ENCODE measurements at regions not wholly inside any gene's neighbourhood (a gene's known extent, or its start where the extent isn't known, plus 50 kb on each side); places are given as distances from the start of the nearest gene placed in this dataset.

DNA sequence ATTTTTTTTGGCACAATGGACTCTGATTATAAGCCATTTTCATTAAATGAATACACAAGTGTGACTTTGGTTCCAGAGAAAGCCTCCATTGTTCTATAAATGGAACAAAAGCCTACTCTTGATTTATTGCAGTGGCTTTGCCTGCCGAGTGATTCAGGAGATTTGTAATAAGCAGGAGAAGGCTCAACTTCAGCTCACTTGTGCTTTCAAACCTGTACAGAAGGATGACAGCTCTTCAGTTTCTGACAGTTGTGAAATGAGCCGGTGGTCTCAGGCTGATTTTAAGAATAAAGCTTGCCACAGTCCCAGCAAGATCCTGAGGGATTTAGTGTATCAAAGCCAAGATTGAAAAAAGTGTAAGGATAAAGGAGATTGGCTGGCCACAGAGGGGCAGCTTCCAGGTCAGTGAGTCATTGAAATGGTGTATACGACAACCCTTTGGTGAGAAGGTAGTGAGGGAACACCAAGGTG, 438.8 kb upstream of the TGFBR2 start:
- peak in 1 of 3 donors; percentile 45 for DNase-seq

DNA sequence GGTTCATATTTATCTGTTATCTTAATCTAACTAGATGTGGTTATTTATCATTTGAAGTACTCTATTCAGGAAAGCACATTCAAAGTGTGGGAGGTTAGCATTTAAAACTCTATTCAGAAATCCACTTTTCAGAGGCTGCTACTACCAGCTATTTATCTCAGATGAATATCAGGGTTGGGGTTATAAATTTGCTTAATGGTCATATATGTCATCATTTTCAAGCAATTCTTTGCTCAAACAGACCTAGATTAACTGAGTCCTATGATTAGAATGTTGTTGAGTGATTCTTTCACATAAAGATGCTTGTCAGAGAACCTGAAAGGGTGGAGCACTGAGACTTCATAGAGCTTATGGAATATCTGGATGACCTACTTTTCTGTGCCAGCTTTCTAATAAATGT, 436.9 kb upstream of the TGFBR2 start:
- DNase-seq, result no peak

DNA sequence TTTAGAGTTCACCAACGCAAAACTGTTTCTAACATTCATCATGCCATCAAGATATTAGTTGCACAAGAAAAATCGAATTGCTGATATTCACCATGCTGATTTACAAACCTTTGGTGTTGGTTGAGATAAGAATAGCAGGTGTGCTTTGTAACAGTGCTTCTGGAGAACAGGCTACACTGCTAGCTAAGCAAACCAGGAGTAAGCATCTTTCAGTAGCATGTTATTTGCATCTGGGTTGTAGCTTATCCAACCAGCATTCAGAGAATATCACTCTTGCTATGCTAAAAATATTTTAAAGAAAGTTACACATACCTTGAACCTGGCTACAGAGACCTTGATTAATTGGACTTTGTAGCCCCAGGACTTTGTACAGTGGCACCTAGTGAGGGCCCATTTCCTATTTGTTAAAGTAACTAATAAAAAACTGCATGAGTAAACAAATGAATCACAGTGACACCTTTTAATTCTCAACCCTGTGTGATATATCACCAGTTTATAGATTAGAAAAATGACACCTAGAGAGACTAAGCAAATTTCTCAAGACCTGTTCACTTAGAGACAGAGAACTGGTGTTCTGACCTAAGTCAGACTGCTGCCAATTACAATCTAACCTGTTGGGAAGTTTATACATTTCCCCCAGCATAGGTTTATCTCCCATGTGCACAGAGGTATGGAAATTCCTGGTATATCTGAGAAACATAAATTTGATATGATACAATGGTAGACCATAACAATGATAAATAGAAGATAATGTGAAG, 435.5 kb upstream of the TGFBR2 start:
- no peak for DNase-seq

GRCh38 chr3:30174357-30174756, 432.0 kb upstream of the TGFBR2 start:
- no peak for DNase-seq

GRCh38 chr3:30180310-30181177, 425.9 kb upstream of the TGFBR2 start:
- DNase-seq, result peak in 1 of 3 donors; percentile 44

GRCh38 chr3:30181178-30181465, 425.3 kb upstream of the TGFBR2 start:
- DNase-seq, result no peak

GRCh38 chr3:30181581-30181980, 424.8 kb upstream of the TGFBR2 start:
- DNase-seq, result peak in 1 of 3 donors; percentile 45

DNA sequence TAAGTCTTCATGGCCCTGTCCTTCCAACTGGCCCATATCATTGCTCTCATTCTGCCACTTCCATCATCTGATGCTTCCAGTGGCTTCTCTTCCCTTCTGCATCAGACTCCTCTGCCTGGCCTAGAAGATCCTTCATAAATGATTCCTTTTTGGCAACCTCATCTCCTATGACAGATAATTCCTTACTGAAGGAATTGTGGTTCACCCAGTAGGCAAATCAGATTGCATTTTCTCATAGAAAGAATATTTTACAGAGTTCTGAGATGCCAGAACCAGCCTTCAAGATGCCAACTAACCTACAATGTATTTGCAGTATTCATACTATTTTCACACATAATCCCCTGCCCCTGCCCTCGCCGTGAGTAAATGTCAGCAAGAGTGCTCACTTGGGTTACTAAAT, 423.0 kb upstream of the TGFBR2 start:
- DNase-seq, result no peak

GRCh38 chr3:30184091-30184810, 422.1 kb upstream of the TGFBR2 start:
- no peak for DNase-seq

DNA sequence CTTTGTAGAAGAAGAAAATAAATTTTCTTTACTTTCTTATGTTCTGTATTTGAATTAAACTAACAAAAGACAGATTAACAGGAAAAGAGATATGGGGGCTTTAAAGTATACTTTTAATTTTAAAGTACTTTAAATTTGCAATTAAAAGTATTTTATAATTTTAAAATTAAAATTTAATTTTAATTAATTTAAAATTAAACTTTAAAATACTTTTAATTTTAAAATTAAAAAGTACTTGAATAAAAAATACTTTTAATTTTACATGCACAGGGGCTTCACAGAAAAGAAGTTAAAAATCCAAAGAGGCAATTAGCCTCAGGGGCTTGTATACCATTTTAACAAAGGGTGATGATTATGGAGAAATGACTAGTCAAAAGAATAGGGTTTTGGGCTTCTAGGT, 420.5 kb upstream of the TGFBR2 start:
- DNase-seq, result no peak

DNA sequence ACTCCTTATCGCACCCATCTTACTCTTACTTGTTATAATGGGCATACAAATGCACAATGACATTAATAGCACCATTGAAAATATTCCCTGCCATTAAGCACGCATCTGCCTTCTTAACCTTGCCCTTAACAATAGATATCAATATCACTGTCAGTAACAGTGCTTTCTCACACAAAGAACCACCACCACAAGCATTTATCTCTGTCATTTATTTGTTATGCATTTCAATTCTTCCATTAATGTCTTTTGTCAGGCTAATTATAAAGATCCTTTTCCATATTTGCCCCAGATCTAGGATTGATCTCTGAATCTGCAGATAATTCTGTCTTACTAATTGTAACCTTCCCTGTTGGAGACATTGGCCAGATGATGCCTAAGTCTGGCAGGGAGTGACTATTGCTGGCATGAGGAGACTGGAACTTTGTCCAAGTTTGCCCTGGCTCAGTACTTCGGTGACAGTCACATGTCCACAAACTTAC, 419.6 kb upstream of the TGFBR2 start:
- no peak for DNase-seq

- no peak for DNase-seq
These were observed 419.0 kb upstream of the TGFBR2 start for GRCh38 chr3:30187366-30187765.

- peak in 1 of 3 donors; percentile 55 for DNase-seq
These were observed 417.7 kb upstream of the TGFBR2 start for GRCh38 chr3:30188713-30189112.

GRCh38 chr3:30189900-30190299, 416.5 kb upstream of the TGFBR2 start:
- DNase-seq, result peak; percentile 75 to 88 (median 83)

- DNase-seq, result no peak
These were observed 412.8 kb upstream of the TGFBR2 start for GRCh38 chr3:30193625-30194044.

GRCh38 chr3:30195352-30195751, 411.0 kb upstream of the TGFBR2 start:
- no peak for DNase-seq

DNA sequence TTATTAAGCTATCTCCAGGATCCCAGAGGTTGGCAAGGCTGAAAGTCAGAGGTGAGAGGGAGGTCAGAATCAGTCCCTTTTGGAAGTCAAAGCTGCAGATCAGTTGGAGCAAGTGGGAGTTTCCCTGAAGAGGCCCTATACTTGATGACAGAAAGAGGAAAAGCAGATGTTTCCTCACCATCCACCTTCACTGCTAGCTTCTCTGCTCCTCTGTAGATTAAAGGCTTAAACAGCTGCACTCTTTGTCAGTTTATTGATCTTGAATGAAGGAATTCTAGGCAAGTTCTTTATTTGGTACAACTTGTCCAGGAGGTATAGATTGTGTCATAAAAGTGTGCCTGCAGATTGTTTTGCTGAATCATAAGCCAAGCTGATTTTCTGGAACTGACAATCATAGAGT, 408.2 kb upstream of the TGFBR2 start:
- DNase-seq, result peak in 1 of 3 donors; percentile 63

- peak; percentile 74 to 89 (median 83) for DNase-seq
These were observed 407.2 kb upstream of the TGFBR2 start for GRCh38 chr3:30199096-30199759.

DNA sequence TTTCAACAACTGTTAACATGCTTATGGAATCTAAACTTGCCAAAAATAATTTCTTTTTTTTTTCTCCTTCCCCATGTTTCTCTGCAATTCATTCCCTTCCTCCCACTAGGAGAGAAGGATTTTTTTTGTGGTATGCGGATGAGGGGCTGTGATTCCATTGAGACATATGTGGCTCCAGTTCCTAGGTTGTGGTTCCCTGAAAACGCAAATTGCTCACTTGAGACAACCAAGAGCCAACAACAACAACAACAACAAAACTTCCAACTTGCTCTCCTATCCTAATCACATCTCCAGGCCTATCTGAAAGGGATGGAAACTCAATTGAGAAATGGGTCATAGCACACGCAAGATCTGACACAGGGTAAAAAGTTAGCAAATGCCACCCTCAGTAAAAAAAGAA, 406.5 kb upstream of the TGFBR2 start:
- peak in 1 of 3 donors; percentile 70 for DNase-seq

DNA sequence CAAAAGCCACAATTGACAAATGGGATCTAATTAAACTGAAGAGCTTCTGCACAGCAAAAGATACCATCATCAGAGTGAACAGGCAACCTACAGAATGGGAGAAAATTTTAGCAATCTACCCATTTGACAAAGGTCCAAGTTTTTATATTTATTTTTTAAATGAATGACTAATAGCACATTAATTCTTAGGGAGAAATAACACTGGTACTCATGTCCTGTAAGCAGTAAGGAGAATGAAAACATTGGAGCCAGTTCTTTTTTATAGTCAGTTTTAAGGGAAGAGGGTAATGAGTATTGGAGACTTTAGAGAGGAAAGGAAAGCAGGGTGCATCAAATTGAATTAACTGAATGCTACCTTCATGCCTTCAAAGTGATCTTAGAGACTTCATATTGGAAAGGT, 404.7 kb upstream of the TGFBR2 start:
- DNase-seq, result no peak

GRCh38 chr3:30203301-30203700, 403.1 kb upstream of the TGFBR2 start:
- DNase-seq, result no peak

- no peak for DNase-seq
These were observed 402.3 kb upstream of the TGFBR2 start for GRCh38 chr3:30204126-30204525.

All from muscle of back (tissue), 3 donors.